HG03460 (cell line): ENCODE measurements at regions not wholly inside any gene's neighbourhood (a gene's known extent, or its start where the extent isn't known, plus 50 kb on each side); places are given as distances from the start of the nearest gene placed in this dataset.
"Not testable (repeated sequence)": the region's sequence is repeated elsewhere in the genome, so short reads cannot be mapped to it uniquely, and the experiment has no call there.

Experiments used
- ATAC-seq: cut with Tn5 transposase; IDR thresholded peaks from one replicate; pipeline ENCODE4 v1.9.1; 2021; ENCODE audit not compliant: unreplicated experiment

DNA sequence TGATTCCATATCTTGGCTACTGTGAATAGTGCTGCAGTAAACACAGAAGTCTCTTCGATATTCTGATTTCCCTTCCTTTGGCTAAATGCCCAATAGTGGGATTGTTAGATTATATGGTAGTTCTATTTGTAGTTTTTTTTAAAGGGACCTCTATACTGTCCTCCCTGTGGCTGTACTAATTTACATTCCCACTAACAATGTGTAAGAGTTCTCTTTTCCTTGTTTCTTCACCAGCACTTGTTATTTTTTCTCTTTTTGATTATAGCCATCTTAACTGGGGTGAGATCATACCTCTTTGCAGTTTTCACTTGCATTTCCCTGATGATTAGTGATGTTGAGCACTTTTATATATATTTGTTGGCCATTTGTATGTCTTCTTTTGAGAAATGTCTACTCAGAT lies 102.0 kb downstream of the CARTPT start:
- no peak for ATAC-seq

GRCh38 chr5:71822065-71822464 lies 103.0 kb downstream of the CARTPT start:
- ATAC-seq, result not testable (repeated sequence)

DNA sequence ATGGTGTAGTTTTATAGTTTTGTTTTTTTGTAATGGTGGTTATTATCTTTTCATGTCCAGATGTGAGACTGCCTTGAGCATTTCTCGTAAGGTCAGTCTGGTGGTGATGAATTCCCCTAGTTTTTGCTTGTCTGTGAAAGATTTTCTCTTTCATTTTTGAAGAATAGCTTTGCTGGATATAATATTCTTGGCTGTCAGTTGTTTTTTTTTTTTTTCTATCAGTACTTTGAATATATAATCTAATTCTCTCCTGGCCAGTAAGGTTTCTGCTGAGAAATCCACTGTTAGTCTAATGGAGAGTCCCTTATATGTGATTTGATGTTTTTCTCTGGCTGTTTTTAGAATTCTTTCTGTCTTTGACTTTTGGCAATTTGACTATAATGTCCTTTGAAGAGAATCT lies 106.9 kb downstream of the CARTPT start:
- no peak for ATAC-seq

DNA sequence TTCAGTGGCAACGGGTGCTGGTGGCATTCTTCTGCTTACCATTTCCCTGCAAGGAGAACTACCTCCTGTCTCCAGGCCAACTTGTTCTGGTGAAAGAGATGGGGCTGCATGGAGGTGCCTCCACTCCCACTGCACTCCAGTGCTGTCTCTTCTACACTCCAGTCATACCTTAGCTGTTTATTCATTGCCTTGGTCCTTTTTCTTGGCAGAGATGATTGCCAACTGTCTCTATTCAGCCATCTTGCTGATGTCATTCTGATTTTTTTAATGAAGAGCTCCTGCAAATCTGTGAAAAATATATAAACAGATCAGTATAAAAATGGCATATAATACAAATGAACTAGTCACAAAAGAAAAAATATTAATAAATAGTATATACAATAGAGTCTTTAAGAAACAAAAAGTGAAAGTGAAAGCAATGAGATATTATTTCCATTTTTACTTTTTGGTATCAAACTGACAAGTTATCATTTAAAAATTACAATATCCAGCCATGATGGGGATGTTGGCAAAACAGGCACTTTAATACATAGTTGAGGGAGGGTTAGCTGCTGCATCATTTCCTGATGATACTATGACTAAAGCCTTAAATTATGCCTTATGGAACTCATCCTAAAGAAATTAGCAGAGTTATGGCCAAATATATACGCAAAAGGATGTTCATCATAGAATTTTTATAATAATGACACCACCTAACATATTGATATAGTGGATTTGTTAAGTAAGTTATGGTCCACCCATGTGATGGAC lies 109.4 kb downstream of the CARTPT start:
- ATAC-seq, result no peak

DNA sequence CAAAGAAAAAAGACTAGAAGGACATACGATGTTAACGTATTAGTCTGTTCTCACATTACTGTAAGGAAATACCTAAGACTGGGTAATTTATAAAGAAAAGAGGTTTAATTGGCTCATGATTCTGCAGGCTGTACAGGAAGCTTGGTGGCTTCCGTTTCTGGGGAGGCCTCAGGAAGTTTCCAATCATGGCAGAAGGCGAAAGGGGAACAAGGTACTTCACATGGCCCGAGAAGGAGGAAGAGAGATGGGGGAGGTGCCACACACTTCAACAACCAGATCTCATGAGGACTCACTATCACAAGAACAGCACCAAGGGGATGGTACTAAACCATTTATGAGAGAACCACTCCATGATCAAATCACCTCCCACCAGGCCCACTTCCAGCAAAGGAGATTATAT lies 110.1 kb downstream of the CARTPT start:
- ATAC-seq, result no peak

DNA sequence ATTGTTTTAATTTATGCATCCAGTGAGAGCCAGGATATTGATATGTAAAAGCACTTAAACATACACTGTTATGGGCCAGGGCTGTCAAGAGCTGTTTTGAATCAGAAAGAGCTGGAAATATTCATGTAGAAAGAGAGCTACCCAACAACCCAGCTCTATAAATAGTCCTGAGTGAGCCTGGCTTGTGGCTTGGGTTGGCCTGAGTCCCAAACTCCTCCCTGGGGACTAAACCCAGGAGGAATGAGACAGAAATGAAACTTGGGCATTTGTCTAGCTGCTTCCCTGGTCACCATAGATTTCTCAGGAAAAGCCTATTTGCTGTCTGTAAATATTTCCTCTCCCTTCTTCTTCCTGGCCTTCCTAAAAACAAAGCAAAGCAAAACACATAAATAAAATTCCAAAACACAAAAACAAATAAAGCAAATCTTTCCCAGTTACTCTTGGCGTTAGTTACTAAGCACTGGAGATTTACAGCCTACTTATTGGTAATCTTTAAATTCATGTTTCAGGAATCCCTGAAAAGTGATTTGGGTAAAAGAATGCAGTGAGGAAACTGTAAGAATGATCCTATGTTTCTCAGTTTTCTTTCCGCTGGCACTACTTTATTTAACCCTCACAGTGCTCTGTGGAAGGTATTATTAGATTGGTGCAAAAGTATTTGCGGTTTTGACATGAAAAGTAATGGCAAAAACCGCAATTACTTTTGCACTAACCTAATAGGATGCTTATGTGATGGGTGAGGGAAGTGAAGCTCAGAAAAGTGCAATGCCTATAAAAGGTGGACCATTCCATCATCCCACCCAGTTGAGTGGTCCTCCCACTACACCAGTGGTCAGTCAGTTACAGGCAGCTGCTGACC lies 111.8 kb downstream of the CARTPT start:
- no peak for ATAC-seq

DNA sequence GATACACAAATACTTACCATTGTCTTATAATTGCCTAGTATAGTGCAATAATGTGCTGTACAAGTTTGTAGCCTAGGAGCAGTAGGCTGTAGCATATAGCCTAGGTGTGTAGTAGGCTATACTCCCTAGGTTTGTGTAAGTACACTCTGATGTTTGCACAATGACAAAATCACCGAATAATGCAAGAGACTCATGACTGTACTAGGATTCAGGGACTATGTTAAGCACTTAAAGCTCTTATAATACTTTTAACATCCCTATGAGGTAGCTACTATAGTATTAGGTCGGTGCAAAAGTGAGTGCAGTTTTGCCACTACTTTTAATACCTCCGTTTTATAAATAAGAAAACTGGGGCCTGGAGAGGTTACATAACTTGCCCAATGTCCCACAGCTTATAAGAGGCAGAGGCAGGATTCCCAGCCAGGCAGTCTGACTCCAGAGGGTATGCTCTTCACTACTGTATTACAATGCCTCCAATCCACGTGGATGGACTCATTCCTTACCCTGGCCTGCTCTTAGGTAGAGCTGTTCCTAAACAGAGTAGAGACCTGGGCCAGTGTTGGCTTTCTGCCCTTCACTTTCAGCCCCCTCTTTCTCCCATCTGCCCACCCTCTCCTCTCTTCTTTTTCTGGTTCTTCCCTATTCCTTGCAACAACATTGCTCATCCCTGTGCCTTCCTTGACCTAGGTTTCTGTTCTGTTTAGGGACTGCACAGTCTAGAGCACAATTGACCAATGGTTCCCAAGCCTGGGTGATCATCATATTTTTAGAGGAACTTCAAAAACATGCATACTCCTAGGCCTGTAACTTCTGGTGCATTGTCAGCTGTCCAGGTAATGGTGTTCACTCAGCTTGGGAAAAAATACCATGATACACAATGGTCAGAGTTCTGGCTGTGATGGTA lies 114.0 kb downstream of the CARTPT start:
- no peak for ATAC-seq

GRCh38 chr5:71834601-71835000 lies 115.5 kb downstream of the CARTPT start:
- no peak for ATAC-seq

- no peak for ATAC-seq
These were observed 117.0 kb downstream of the CARTPT start for GRCh38 chr5:71836084-71836483.

DNA sequence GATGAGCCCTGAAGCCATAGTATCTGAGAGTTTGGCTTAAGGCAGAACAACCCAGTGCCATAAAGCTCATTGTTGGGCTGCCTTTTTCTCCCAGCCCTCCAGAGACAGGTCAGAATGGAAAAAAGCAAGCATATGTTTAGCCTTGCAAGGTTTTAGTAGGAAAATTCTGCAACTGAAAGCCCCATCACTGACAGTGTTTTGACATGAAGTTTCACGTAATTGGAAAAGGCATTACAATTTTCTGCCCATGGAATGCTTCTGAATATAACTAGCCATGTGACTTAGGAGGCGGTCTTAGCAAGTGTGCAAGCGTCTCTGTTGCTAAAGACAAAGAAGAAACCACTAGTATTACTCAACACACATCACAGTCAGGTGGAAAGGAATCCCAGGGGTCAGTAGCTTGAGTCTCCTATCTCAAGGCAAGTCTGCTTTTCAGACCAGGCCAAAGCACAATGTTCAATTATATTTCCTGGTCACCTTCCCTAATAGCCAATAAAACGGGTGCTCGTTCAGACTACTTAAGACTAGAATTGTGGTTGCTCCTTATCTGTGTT lies 117.6 kb downstream of the CARTPT start:
- ATAC-seq, result no peak

DNA sequence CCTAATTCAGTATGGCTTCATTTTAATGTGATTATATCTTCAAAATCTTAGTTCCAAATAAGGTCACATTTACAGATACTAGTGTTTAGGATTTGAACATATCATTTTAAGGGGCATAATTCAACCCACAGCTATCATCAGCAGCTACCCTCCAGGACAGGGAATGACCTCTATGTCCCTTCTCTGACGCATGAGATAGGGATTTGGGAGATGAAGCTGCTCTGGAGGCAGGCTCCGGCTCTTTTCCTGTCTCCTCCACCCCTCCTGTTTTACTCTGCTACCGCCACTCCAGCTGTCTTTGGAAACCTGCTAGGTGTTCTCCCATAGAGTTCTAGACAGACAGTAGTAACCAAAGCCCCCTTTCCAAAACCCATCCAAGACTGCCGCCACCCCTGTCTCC lies 119.2 kb downstream of the CARTPT start:
- no peak for ATAC-seq

- no peak for ATAC-seq
These were observed 120.2 kb downstream of the CARTPT start for GRCh38 chr5:71839096-71839884.

DNA sequence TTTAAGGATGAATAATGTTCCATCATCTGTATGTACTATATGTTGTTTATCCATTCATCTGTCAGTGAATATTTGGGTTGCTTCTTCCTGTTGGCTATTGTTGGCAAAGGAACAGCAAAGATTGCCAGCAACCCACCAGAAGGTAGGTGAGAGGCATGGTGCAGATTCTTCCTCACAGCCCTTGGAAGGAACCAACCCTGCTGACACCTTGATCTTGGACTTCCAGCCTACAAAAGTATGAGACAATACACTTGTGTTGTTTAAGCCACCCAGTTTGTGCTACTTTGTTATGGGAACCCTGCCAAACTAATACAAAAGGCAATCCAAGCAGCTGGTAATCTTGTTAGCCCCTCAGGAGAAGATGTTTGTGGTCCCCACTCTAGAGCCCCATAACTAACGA lies 122.0 kb downstream of the CARTPT start:
- ATAC-seq, result no peak

- no peak for ATAC-seq
These were observed 124.0 kb downstream of the CARTPT start for GRCh38 chr5:71843111-71843510.

- no peak for ATAC-seq
These were observed 125.8 kb downstream of the CARTPT start for GRCh38 chr5:71844862-71845261.

DNA sequence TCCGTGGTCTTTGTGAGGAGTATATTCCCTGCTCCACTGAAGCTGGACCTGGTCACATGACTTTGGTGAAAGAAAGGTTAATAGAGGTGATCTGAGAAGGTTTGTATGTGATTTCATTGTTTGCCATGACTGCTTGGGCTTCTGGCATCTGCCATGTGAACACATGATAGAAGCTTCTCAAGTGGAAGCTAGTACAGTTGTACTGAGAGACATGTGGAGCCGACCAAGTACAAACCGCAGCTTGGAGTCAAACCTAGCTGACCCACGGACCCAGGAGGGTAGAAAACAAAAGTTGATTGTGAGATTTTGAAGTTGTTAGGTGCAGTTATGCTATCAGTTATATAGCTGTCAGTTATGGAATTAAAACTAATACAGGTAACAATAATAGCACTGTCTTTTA lies 140.4 kb downstream of the CARTPT start:
- ATAC-seq, result no peak

DNA sequence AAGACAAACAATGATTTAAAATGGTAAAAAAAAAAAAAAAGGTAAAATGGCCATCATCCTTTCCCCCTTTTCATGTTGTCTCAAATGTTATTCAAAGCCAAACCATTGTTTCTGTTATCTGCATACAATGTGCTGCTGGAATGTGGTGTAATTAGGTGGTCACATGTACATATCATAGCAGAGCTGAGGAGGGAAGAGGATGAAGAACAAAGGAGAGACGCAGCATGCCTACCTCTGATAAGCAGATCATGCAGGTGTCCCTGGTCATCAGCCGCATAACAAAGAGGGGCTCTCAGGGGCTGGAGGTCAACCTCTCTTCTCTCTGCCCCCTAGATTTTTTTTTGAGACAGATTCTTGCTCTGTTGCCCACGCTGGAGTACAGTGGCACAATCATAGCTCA lies 141.0 kb downstream of the CARTPT start:
- ATAC-seq, result no peak

DNA sequence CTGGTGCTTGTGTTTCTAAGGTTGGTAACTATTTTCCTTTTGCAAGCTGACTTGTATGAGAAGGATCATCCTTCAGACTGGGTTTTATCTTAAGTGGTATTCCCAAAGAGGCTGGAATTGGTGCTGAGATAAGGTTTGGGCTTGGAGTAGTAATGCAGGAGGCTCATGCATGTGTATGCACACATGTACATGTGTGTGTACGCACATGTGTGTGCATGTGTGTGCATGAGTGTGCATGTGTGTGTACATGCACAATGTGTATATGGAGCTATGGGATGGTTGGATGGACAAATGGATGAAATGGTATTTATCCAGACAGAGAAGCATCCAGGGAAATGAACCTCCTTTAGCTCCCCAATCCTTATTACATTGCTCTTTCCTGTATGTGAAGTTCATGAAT lies 142.6 kb downstream of the CARTPT start:
- ATAC-seq, result no peak

- no peak for ATAC-seq
These were observed 143.0 kb downstream of the CARTPT start for GRCh38 chr5:71862087-71862486.

DNA sequence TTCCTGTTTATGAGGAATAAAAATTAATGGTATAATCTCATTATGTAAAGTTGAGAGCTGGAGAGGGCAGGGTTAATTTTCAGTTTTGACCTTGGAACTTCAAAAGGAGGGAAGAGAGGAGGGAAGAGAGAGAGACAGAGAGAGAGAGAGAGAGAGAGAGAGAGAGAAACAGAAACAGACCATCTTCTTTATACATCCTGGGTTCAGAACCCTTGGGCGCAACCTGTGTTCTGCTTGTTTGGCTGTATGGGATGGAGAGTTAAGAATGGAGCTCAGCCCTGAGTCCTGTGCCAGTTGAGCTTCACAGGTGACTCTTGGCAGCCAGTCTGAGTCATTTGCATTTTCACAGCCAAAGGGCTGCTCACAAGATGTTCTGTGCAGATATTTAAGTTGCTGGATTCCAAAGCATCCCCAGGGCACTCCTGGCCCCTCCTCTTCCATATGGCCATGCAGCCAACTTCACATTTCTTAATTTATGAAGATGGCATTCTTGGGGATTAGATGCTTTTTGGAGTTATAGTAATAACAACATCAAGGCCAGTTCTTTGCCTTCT lies 143.5 kb downstream of the CARTPT start:
- ATAC-seq, result no peak
